Liver (tissue), 3 donors: ENCODE measurements at regions not wholly inside any gene's neighbourhood (a gene's known extent, or its start where the extent isn't known, plus 50 kb on each side); places are given as distances from the start of the nearest gene placed in this dataset.
"Not testable (repeated sequence)": the region's sequence is repeated elsewhere in the genome, so short reads cannot be mapped to it uniquely, and the experiment has no call there.

Experiments used
- ATF3 ChIP-seq: IDR thresholded peaks from 2 replicates; pipeline ENCODE4 v1.6.1; 2016; ENCODE audit warnings: antibody characterized with exemption
- CTCF ChIP-seq: fragments of 150-350 bp; IDR thresholded peaks from 2 replicates; pipeline ENCODE4 v1.5.1; 2017; ENCODE audit warnings: improper control_type of control experiment, low read depth, low read length; ENCODE audit not compliant: missing input control
- JUND ChIP-seq, 2 donors: IDR thresholded peaks; 2 replicates each; pipeline ENCODE4 v1.6.1; 2016; ENCODE audit warnings: antibody characterized with exemption in 2 of 2
- MAX ChIP-seq: IDR thresholded peaks from 2 replicates; pipeline ENCODE4 v1.6.1; 2016; ENCODE audit warnings: antibody characterized with exemption
- NR2F2 ChIP-seq: IDR thresholded peaks from 2 replicates; pipeline ENCODE4 v1.6.1; 2016; ENCODE audit warnings: antibody characterized with exemption
- RAD21 ChIP-seq, 2 donors: IDR thresholded peaks; 2 replicates each; pipeline ENCODE4 v1.6.1; 2016; ENCODE audit warnings: antibody characterized with exemption in 2 of 2, mild to moderate bottlenecking in 2 of 2
- REST ChIP-seq: IDR thresholded peaks from 2 replicates; pipeline ENCODE4 v1.6.1; 2016; ENCODE audit warnings: antibody characterized with exemption, mild to moderate bottlenecking
- SP1 ChIP-seq: IDR thresholded peaks from 2 replicates; pipeline ENCODE4 v1.6.1; 2018; ENCODE audit warnings: antibody characterized with exemption, mild to moderate bottlenecking
- TAF1 ChIP-seq: conservative IDR thresholded peaks from 2 replicates; pipeline ENCODE4 v1.6.1; 2016; ENCODE audit warnings: antibody characterized with exemption, mild to moderate bottlenecking
- YY1 ChIP-seq: IDR thresholded peaks from 2 replicates; pipeline ENCODE4 v1.6.1; 2016; ENCODE audit warnings: antibody characterized with exemption, mild to moderate bottlenecking
- ZBTB33 ChIP-seq: IDR thresholded peaks from 2 replicates; pipeline ENCODE4 v1.6.1; 2016; ENCODE audit warnings: antibody characterized with exemption
- donor health status: healthy.
- donor health status: healthy.

- not testable (repeated sequence) for TF ChIP-seq CTCF; TAF1; RAD21 (IDR thresholded peaks at IDR 0.05); MAX; ATF3; JUND (IDR thresholded peaks at IDR 0.05); ZBTB33; REST; YY1; NR2F2; SP1
Measured at GRCh38 chr16:88248761-88249160, 134.0 kb upstream of the ZNF469 start.
